ENCODE measurements at regions not wholly inside any gene's neighbourhood (a gene's known extent, or its start where the extent isn't known, plus 50 kb on each side); places are given as distances from the start of the nearest gene placed in this dataset.

- no peak overlapping the region for H2BK5ac ChIP-seq (ENCODE audit: low read depth, low read length)
- no peak overlapping the region for H2AK5ac ChIP-seq (ENCODE audit: low read depth, low read length)
- no peaks in the 10 kb centered on the region for H3K79me1 ChIP-seq (ENCODE audit: low read depth, low read length)
- no peak overlapping the region for H2BK12ac ChIP-seq (ENCODE audit: low read depth, low read length)
- POLR2A ChIA-PET (ENCODE audit: partially characterized antibody) = no interaction called here
- H3K56ac ChIP-seq (replicated peaks; ENCODE audit: insufficient read length, low read depth, low read length) = no peak overlapping the region
- WGBS, 2 experiments (ENCODE audit: extremely low coverage in 1 of 2, insufficient coverage in 1 of 2, insufficient read length in 1 of 2, insufficient replicate concordance in 2 of 2, low coverage in 1 of 2, low lambda C conversion rate in 2 of 2, missing lambda C conversion rate in 1 of 2) = 88% methylated on average over 4 of the region's 4 CpGs; no CpG with 5 or more reads in 1 of the 2 experiments
- H4K8ac ChIP-seq (ENCODE audit: extremely low read depth, insufficient read depth, low read length) = no peak overlapping the region
- no peaks in the 10 kb centered on the region for H3K27me3 ChIP-seq (replicated peaks in 1 of 4; ENCODE audit: control insufficient read depth in 3 of 4, extremely low read depth in 1 of 4, insufficient read depth in 3 of 4, low read length in 3 of 4)
- no peak overlapping the region for H3K27ac ChIP-seq (ENCODE audit: low read depth, low read length)
- H3K9me3 ChIP-seq (ENCODE audit: insufficient read depth in 2 of 2, low read depth in 1 of 2, low read length in 1 of 2) = no peaks in the 10 kb centered on the region
- no peaks in the 10 kb centered on the region for H3K79me2 ChIP-seq (ENCODE audit: control insufficient read depth in 1 of 2, insufficient read depth in 2 of 2, low read length in 2 of 2)
- H4K91ac ChIP-seq (replicated peaks; ENCODE audit: insufficient read length, low read length) = no peak overlapping the region
- FAIRE-seq = no peak
- no peak overlapping the region for H3K18ac ChIP-seq (ENCODE audit: extremely low read depth, low read length)
- no peaks in the 10 kb centered on the region for H4K20me1 ChIP-seq (replicated peaks in 1 of 2; ENCODE audit: control insufficient read depth in 1 of 2, insufficient read depth in 2 of 2, low read length in 2 of 2)
- H2BK20ac ChIP-seq (ENCODE audit: low read length) = no peak overlapping the region
- H3K9ac ChIP-seq (replicated peaks in 1 of 4; ENCODE audit: extremely low read depth in 1 of 4, low read depth in 3 of 4, low read length in 3 of 4) = no peak overlapping the region
- CTCF ChIA-PET (ENCODE audit: partially characterized antibody) = interaction anchor here (0.6 to 1.6 kb wide), 4 partner anchors 10 to 178 kb away, joined by 3 to 6 read pairs (median 4); no protein-coding TSS in a partner anchor
- no peak overlapping the region for H2BK15ac ChIP-seq (ENCODE audit: low read length)
- DNase-seq (ENCODE audit: low read depth in 1 of 2, low spot score in 2 of 2) = no peak
- no peak overlapping the region for H3K4me3 ChIP-seq (ENCODE audit: extremely low read depth in 1 of 4, insufficient read depth in 2 of 4, low read depth in 3 of 4, low read length in 4 of 4)
- no peak overlapping the region for H4K5ac ChIP-seq (ENCODE audit: insufficient read length, low read depth, low read length)
- no peak overlapping the region for H3K14ac ChIP-seq (ENCODE audit: insufficient read length)
- no peak overlapping the region for H2BK120ac ChIP-seq (replicated peaks; ENCODE audit: low read depth, low read length)
- H3K23me2 ChIP-seq (ENCODE audit: low read depth, low read length) = no peaks in the 10 kb centered on the region
- no peak overlapping the region for H3K23ac ChIP-seq (ENCODE audit: insufficient read length)
- H3K4me2 ChIP-seq (ENCODE audit: insufficient read depth in 1 of 2, low read depth in 2 of 2, low read length in 2 of 2) = no peak overlapping the region
- no peak overlapping the region for H2AFZ ChIP-seq (ENCODE audit: low read length)
- H3K36me3 ChIP-seq (ENCODE audit: control insufficient read depth in 2 of 4, insufficient read depth in 4 of 4, low read length in 3 of 4) = no peaks in the 10 kb centered on the region
- no peak overlapping the region for H3K4ac ChIP-seq (replicated peaks; ENCODE audit: insufficient read length, low read depth, low read length)
- H3K4me1 ChIP-seq (replicated peaks in 1 of 4; ENCODE audit: control insufficient read depth in 3 of 4, insufficient read depth in 4 of 4, low read length in 3 of 4) = no peaks in the 10 kb centered on the region
- TF ChIP-seq MAFK (IDR thresholded peaks at IDR 0.05; ENCODE audit: low read depth, low read length) (no peak), TEAD4 (IDR thresholded peaks at IDR 0.05; ENCODE audit: low read depth, low read length) (no peak), E2F6 (IDR thresholded peaks at IDR 0.05) (no peak), MAX (IDR thresholded peaks at IDR 0.05) (no peak), POLR2AphosphoS5 (IDR thresholded peaks at IDR 0.05; ENCODE audit: low read depth, low read length) (no peak), JUND (IDR thresholded peaks at IDR 0.05; ENCODE audit: low read length) (no peak), CREB1 (IDR thresholded peaks at IDR 0.05) (no peak), SRF (IDR thresholded peaks at IDR 0.05; ENCODE audit: low read depth, low read length) (no peak), EZH2 (IDR thresholded peaks at IDR 0.05; ENCODE audit: low read depth, low read length, severe bottlenecking) (no peak), NRF1 (IDR thresholded peaks at IDR 0.05; ENCODE audit: low read depth, low read length) (no peak), HDAC6 (IDR thresholded peaks at IDR 0.05; ENCODE audit: low read depth, low read length) (no peak), ATF3 (IDR thresholded peaks at IDR 0.05; ENCODE audit: insufficient read depth, low read depth, low read length) (no peak), JUN (IDR thresholded peaks at IDR 0.05; ENCODE audit: low read depth, low read length) (no peak), BACH1 (IDR thresholded peaks at IDR 0.05; ENCODE audit: low read length) (no peak)
Measured at GRCh38 chr20:51880188-51880587, 77.9 kb upstream of the SALL4 start.

Data from H1 (cell line).